Mesendoderm (in vitro differentiated cells): ENCODE measurements at regions not wholly inside any gene's neighbourhood (a gene's known extent, or its start where the extent isn't known, plus 50 kb on each side); places are given as distances from the start of the nearest gene placed in this dataset.

Experiments
- DNase-seq: peaks from one replicate; pipeline ENCODE4 v3.0.0; 2013
- H2AK5ac ChIP-seq: 2 replicates; pipeline ENCODE4 v1.6.1; 2013; ENCODE audit warnings: low read length, inconsistent platforms
- H2BK120ac ChIP-seq: 2 replicates; pipeline ENCODE4 v1.6.1; 2013; ENCODE audit warnings: low read depth, mild to moderate bottlenecking, low read length, moderate library complexity, mixed read lengths
- H2BK15ac ChIP-seq: replicated peaks from 2 replicates; pipeline ENCODE4 v1.6.1; 2013; ENCODE audit warnings: low read depth, mild to moderate bottlenecking, moderate library complexity
- H2BK5ac ChIP-seq: 2 replicates; pipeline ENCODE4 v1.6.1; 2013; ENCODE audit warnings: low read length, inconsistent platforms
- H3K18ac ChIP-seq: 2 replicates; pipeline ENCODE4 v1.6.1; 2013; ENCODE audit warnings: mild to moderate bottlenecking, low read length, mixed read lengths
- H3K23ac ChIP-seq: one replicate; pipeline ENCODE4 v1.6.1; 2013; ENCODE audit warnings: low read length
- H3K27ac ChIP-seq: 2 replicates; pipeline ENCODE4 v1.5.1; 2013; ENCODE audit warnings: low read depth, mild to moderate bottlenecking, inconsistent platforms, low read length, moderate library complexity
- H3K27me3 ChIP-seq: 2 replicates; pipeline ENCODE4 v1.6.1; 2013; ENCODE audit warnings: low read length, control low read depth, mild to moderate bottlenecking, inconsistent platforms; ENCODE audit not compliant: insufficient read depth, poor library complexity
- H3K36me3 ChIP-seq: 2 replicates; pipeline ENCODE4 v1.6.1; 2013; ENCODE audit warnings: low read length, inconsistent platforms; ENCODE audit not compliant: control insufficient read depth, insufficient read depth
- H3K4ac ChIP-seq: one replicate; pipeline ENCODE4 v1.6.1; 2013; ENCODE audit warnings: low read depth, mild to moderate bottlenecking, low read length, moderate library complexity
- H3K4me1 ChIP-seq: 2 replicates; pipeline ENCODE4 v1.6.1; 2013; ENCODE audit warnings: low read depth, low read length, inconsistent platforms; ENCODE audit not compliant: control insufficient read depth
- H3K4me2 ChIP-seq: 2 replicates; pipeline ENCODE4 v1.6.1; 2013; ENCODE audit warnings: low read length
- H3K4me3 ChIP-seq: 2 replicates; pipeline ENCODE4 v1.5.1; 2013; ENCODE audit warnings: mild to moderate bottlenecking, low read length
- H3K56ac ChIP-seq: one replicate; pipeline ENCODE4 v1.6.1; 2013; ENCODE audit warnings: low read length
- H3K79me1 ChIP-seq: 2 replicates; pipeline ENCODE4 v1.6.1; 2013; ENCODE audit warnings: low read length, inconsistent platforms
- H3K79me2 ChIP-seq: 2 replicates; pipeline ENCODE4 v1.6.1; 2013; ENCODE audit warnings: mild to moderate bottlenecking, low read length; ENCODE audit not compliant: control insufficient read depth, insufficient read depth
- H3K9ac ChIP-seq: 2 replicates; pipeline ENCODE4 v1.6.1; 2013; ENCODE audit warnings: low read length, inconsistent platforms
- H4K5ac ChIP-seq: one replicate; pipeline ENCODE4 v1.6.1; 2013; ENCODE audit warnings: low read length
- H4K8ac ChIP-seq: one replicate; pipeline ENCODE4 v1.6.1; 2013; ENCODE audit warnings: low read depth, mild to moderate bottlenecking, control low read depth, low read length, moderate library complexity
- WGBS: extraction: QIAGEN DNeasy Blood & Tissue Kit; methylation state at CpG from one replicate; pipeline ENCODE4 v1.1.7; 2013; ENCODE audit warnings: low lambda C conversion rate, missing lambda C conversion rate; ENCODE audit not compliant: insufficient coverage; ENCODE audit errors: extremely low coverage; 5-methylcytosine and 5-hydroxymethylcytosine counted together

GRCh38 chr2:41902897-41903296, 144.9 kb upstream of the PKDCC start:
- no peak overlapping the region for H2BK15ac ChIP-seq
- H3K27ac ChIP-seq, result no peak overlapping the region
- no peak for DNase-seq
- H2BK5ac ChIP-seq, result no peak overlapping the region
- H3K9ac ChIP-seq, result no peak overlapping the region
- H3K79me2 ChIP-seq, result no peaks in the 10 kb centered on the region
- H3K4me2 ChIP-seq, result no peak overlapping the region
- H4K5ac ChIP-seq, result no peak overlapping the region
- no peak overlapping the region for H2AK5ac ChIP-seq
- H4K8ac ChIP-seq, result no peak overlapping the region
- no peaks in the 10 kb centered on the region for H3K36me3 ChIP-seq
- H3K79me1 ChIP-seq, result no peaks in the 10 kb centered on the region
- no peaks in the 10 kb centered on the region for H3K27me3 ChIP-seq
- H3K4me1 ChIP-seq, result peaks cover 2% of the 10 kb centered on the region
- no peak overlapping the region for H3K4me3 ChIP-seq
- no peak overlapping the region for H3K18ac ChIP-seq
- H3K4ac ChIP-seq, result no peak overlapping the region
- no peak overlapping the region for H3K56ac ChIP-seq
- H3K23ac ChIP-seq, result no peak overlapping the region
- H2BK120ac ChIP-seq, result no peak overlapping the region
- no CpG with 5 or more reads among the region's 2 CpGs for WGBS

GRCh38 chr2:41903474-41904135, 144.2 kb upstream of the PKDCC start:
- H3K4me1 ChIP-seq, result peaks cover 2% of the 10 kb centered on the region

GRCh38 chr2:41904459-41904858, 143.4 kb upstream of the PKDCC start:
- no peaks in the 10 kb centered on the region for H3K79me1 ChIP-seq
- H3K9ac ChIP-seq, result no peak overlapping the region
- H3K79me2 ChIP-seq, result no peaks in the 10 kb centered on the region
- H2BK120ac ChIP-seq, result no peak overlapping the region
- no peak overlapping the region for H3K27ac ChIP-seq
- H2BK5ac ChIP-seq, result no peak overlapping the region
- H3K56ac ChIP-seq, result no peak overlapping the region
- no peak overlapping the region for H2AK5ac ChIP-seq
- no peak for DNase-seq
- no peaks in the 10 kb centered on the region for H3K27me3 ChIP-seq
- H3K4me2 ChIP-seq, result no peak overlapping the region
- no peak overlapping the region for H3K18ac ChIP-seq
- H3K36me3 ChIP-seq, result no peaks in the 10 kb centered on the region
- no peak overlapping the region for H3K4ac ChIP-seq
- no peak overlapping the region for H4K8ac ChIP-seq
- no peak overlapping the region for H3K23ac ChIP-seq
- no peak overlapping the region for H4K5ac ChIP-seq
- no CpG with 5 or more reads among the region's 2 CpGs for WGBS
- H2BK15ac ChIP-seq, result no peak overlapping the region
- peaks cover 2% of the 10 kb centered on the region for H3K4me1 ChIP-seq
- no peak overlapping the region for H3K4me3 ChIP-seq

More at GRCh38 chr2:41903474-41904135, 144.2 kb upstream of the PKDCC start:
- Histone ChIP-seq H3K4me3 (no peak overlapping the region), H2BK15ac (no peak overlapping the region), H3K27ac (no peak overlapping the region), H3K9ac (no peak overlapping the region), H3K4ac (no peak overlapping the region), H2BK120ac (no peak overlapping the region), H2AK5ac (no peak overlapping the region), H3K79me1 (no peaks in the 10 kb centered on the region), H3K56ac (no peak overlapping the region), H3K36me3 (no peaks in the 10 kb centered on the region), H4K5ac (no peak overlapping the region), H3K79me2 (no peaks in the 10 kb centered on the region), H4K8ac (no peak overlapping the region), H2BK5ac (no peak overlapping the region), H3K4me2 (no peak overlapping the region), H3K23ac (no peak overlapping the region), H3K18ac (no peak overlapping the region), H3K27me3 (no peaks in the 10 kb centered on the region)
- no peak for DNase-seq

- Histone ChIP-seq H3K79me1 (no peaks in the 10 kb centered on the region), H2BK15ac (no peak overlapping the region), H3K4me3 (no peak overlapping the region), H2BK120ac (no peak overlapping the region), H3K4ac (no peak overlapping the region), H3K27me3 (no peaks in the 10 kb centered on the region), H2BK5ac (no peak overlapping the region), H4K8ac (no peak overlapping the region), H3K79me2 (no peaks in the 10 kb centered on the region), H3K4me1 (peaks cover 2% of the 10 kb centered on the region), H3K36me3 (no peaks in the 10 kb centered on the region), H3K27ac (no peak overlapping the region), H2AK5ac (no peak overlapping the region), H4K5ac (no peak overlapping the region), H3K9ac (no peak overlapping the region), H3K18ac (no peak overlapping the region), H3K56ac (no peak overlapping the region), H3K23ac (no peak overlapping the region), H3K4me2 (no peak overlapping the region)
- WGBS, result no CpG with 5 or more reads among the region's 7 CpGs
- no peak for DNase-seq
Measured at GRCh38 chr2:41905597-41906337, 142.1 kb upstream of the PKDCC start.

- H3K18ac ChIP-seq, result no peak overlapping the region
- no peaks in the 10 kb centered on the region for H3K27me3 ChIP-seq
- no peak overlapping the region for H3K4ac ChIP-seq
- DNase-seq, result no peak
- no peak overlapping the region for H4K8ac ChIP-seq
- H4K5ac ChIP-seq, result no peak overlapping the region
- no CpG with 5 or more reads among the region's 4 CpGs for WGBS
- H3K27ac ChIP-seq, result no peak overlapping the region
- H3K4me3 ChIP-seq, result no peak overlapping the region
- H3K79me2 ChIP-seq, result no peaks in the 10 kb centered on the region
- H2BK15ac ChIP-seq, result no peak overlapping the region
- H2BK5ac ChIP-seq, result no peak overlapping the region
- H2BK120ac ChIP-seq, result no peak overlapping the region
- H3K56ac ChIP-seq, result no peak overlapping the region
- no peaks in the 10 kb centered on the region for H3K79me1 ChIP-seq
- peaks cover 2% of the 10 kb centered on the region for H3K4me1 ChIP-seq
- no peak overlapping the region for H3K23ac ChIP-seq
- no peak overlapping the region for H2AK5ac ChIP-seq
- H3K36me3 ChIP-seq, result no peaks in the 10 kb centered on the region
- H3K4me2 ChIP-seq, result no peak overlapping the region
- no peak overlapping the region for H3K9ac ChIP-seq
Measured at GRCh38 chr2:41906338-41906725, 141.5 kb upstream of the PKDCC start.

- Histone ChIP-seq H3K27ac (no peak overlapping the region), H4K8ac (no peak overlapping the region), H2BK15ac (no peak overlapping the region), H3K23ac (no peak overlapping the region), H3K9ac (no peak overlapping the region), H3K36me3 (no peaks in the 10 kb centered on the region), H2BK5ac (no peak overlapping the region), H3K18ac (no peak overlapping the region), H3K56ac (no peak overlapping the region), H3K4ac (no peak overlapping the region), H3K4me3 (no peak overlapping the region), H3K27me3 (no peaks in the 10 kb centered on the region), H4K5ac (no peak overlapping the region), H2BK120ac (no peak overlapping the region), H3K4me1 (peaks cover 2% of the 10 kb centered on the region), H3K4me2 (no peak overlapping the region), H3K79me1 (no peaks in the 10 kb centered on the region), H2AK5ac (no peak overlapping the region), H3K79me2 (no peaks in the 10 kb centered on the region)
- DNase-seq, result no peak
- WGBS, result no CpG with 5 or more reads among the region's 6 CpGs
Measured at GRCh38 chr2:41907141-41907540, 140.7 kb upstream of the PKDCC start.
